SK-N-SH (cell line): ENCODE measurements at regions not wholly inside any gene's neighbourhood (a gene's known extent, or its start where the extent isn't known, plus 50 kb on each side); places are given as distances from the start of the nearest gene placed in this dataset.

Experiments
- ELF1 ChIP-seq: IDR thresholded peaks from 2 replicates; pipeline ENCODE4 v1.4.0; 2012
- EP300 ChIP-seq, 2 experiments: IDR thresholded peaks; 2 replicates each; pipeline versions ENCODE4 v1.4.0 to v1.6.1; 2012; ENCODE audit warnings: borderline replicate concordance in 1 of 2, low read depth in 1 of 2, low read length in 1 of 2
- FOSL2 ChIP-seq: IDR thresholded peaks from 2 replicates; pipeline ENCODE4 v1.4.0; 2012; ENCODE audit warnings: low read depth, mild to moderate bottlenecking, moderate library complexity, borderline replicate concordance
- MAX ChIP-seq: IDR thresholded peaks from 2 replicates; pipeline ENCODE4 v1.4.0; 2012; ENCODE audit warnings: low read depth
- PBX3 ChIP-seq: IDR thresholded peaks from 2 replicates; pipeline ENCODE4; 2012
- POLR2AphosphoS5 ChIP-seq: IDR thresholded peaks from 2 replicates; pipeline ENCODE4 v1.6.1; 2012; ENCODE audit warnings: low read depth, low read length
- REST ChIP-seq: IDR thresholded peaks from 2 replicates; pipeline ENCODE4 v1.6.1; 2012; ENCODE audit warnings: mild to moderate bottlenecking, low read depth, low read length, moderate library complexity
- RFX5 ChIP-seq: IDR thresholded peaks from 2 replicates; pipeline ENCODE4 v1.6.1; 2012; ENCODE audit warnings: mild to moderate bottlenecking, improper control_type of control experiment, low read length
- SIN3A ChIP-seq: IDR thresholded peaks from 2 replicates; pipeline ENCODE4 v1.6.1; 2012; ENCODE audit warnings: low read depth, mild to moderate bottlenecking, low read length, moderate library complexity, borderline replicate concordance
- TCF12 ChIP-seq: IDR thresholded peaks from 2 replicates; pipeline ENCODE4 v1.4.0; 2012
- USF2 ChIP-seq: fragments of 150-350 bp; IDR thresholded peaks from 2 replicates; pipeline ENCODE4 v1.6.1; 2017; ENCODE audit warnings: antibody characterized with exemption, low read length, low read depth, borderline replicate concordance
- TF ChIP-seq, protein P1 (sequence below): fragments of 200-600 bp; sonication (generic); IDR thresholded peaks from 2 replicates; pipeline ENCODE4 v1.6.1; 2017; ENCODE audit warnings: antibody characterized with exemption, mild to moderate bottlenecking, moderate library complexity
- TF ChIP-seq, protein P2 (sequence below): IDR thresholded peaks from 2 replicates; pipeline ENCODE4 v1.4.0; 2012; ENCODE audit warnings: low read depth, borderline replicate concordance

DNA sequence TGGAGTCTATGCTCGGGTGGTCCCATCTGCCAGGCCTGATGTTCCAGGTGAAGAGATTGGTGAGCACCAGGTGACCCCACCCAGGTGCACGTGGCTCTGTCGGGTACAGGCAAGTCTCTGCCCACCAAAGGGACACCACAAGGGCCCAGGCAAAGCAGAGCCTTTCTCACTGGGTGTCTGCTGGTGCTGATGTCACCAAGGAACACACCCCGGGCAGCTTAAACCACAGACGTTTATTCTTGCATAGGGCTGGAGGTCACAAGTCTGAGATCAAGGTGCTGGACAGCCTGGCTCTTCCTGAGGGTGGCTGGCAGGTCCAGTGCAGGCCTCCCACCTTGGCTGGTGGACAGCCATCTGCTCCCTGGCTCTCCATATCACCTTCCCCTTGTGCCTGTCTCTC lies 100.7 kb upstream of the CD93 start:
- TF ChIP-seq PBX3 (no peak), USF2 (no peak), SIN3A (no peak), EP300 (IDR thresholded peaks at IDR 0.05; ENCODE audit: borderline replicate concordance in 1 of 2, low read depth in 1 of 2, low read length in 1 of 2) (no peak), TCF12 (no peak), REST (no peak), POLR2AphosphoS5 (no peak), ELF1 (no peak), FOSL2 (no peak), RFX5 (no peak), MAX (no peak)
- TF ChIP-seq, protein P1, sequence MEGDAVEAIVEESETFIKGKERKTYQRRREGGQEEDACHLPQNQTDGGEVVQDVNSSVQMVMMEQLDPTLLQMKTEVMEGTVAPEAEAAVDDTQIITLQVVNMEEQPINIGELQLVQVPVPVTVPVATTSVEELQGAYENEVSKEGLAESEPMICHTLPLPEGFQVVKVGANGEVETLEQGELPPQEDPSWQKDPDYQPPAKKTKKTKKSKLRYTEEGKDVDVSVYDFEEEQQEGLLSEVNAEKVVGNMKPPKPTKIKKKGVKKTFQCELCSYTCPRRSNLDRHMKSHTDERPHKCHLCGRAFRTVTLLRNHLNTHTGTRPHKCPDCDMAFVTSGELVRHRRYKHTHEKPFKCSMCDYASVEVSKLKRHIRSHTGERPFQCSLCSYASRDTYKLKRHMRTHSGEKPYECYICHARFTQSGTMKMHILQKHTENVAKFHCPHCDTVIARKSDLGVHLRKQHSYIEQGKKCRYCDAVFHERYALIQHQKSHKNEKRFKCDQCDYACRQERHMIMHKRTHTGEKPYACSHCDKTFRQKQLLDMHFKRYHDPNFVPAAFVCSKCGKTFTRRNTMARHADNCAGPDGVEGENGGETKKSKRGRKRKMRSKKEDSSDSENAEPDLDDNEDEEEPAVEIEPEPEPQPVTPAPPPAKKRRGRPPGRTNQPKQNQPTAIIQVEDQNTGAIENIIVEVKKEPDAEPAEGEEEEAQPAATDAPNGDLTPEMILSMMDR, result no peak
- TF ChIP-seq, protein P2, sequence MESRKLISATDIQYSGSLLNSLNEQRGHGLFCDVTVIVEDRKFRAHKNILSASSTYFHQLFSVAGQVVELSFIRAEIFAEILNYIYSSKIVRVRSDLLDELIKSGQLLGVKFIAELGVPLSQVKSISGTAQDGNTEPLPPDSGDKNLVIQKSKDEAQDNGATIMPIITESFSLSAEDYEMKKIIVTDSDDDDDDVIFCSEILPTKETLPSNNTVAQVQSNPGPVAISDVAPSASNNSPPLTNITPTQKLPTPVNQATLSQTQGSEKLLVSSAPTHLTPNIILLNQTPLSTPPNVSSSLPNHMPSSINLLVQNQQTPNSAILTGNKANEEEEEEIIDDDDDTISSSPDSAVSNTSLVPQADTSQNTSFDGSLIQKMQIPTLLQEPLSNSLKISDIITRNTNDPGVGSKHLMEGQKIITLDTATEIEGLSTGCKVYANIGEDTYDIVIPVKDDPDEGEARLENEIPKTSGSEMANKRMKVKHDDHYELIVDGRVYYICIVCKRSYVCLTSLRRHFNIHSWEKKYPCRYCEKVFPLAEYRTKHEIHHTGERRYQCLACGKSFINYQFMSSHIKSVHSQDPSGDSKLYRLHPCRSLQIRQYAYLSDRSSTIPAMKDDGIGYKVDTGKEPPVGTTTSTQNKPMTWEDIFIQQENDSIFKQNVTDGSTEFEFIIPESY, result no peak
